ENCODE measurements at regions not wholly inside any gene's neighbourhood (a gene's known extent, or its start where the extent isn't known, plus 50 kb on each side); places are given as distances from the start of the nearest gene placed in this dataset.

DNA sequence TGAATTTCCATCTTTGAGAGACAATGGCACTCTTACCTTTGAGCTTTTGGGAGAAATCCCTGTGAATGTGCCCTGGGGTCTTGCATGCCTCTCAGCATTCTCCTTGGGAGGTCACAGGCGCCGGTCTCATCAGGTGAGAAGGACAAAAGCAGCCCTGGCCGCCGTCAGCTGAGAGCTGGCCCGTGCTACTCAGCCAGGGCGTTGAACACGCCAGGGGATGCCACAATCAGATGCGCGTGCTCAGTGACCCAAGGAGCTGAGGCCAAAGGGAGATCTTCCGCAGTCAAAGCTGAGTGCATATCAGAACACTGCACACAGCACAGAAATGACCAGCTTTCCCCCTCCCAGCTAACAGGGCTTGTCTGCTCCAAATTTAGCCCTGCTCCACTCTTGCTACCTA, 253.6 kb upstream of the NOX3 start:
- no peak for DNase-seq (ENCODE audit: low read depth in 1 of 2, low spot score in 1 of 2)
- no peak overlapping the region for H3K27ac ChIP-seq (replicated peaks)
- H3K27me3 ChIP-seq (ENCODE audit: insufficient read depth, poor library complexity, severe bottlenecking) = no peaks in the 10 kb centered on the region
- TF ChIP-seq POLR2AphosphoS5 (IDR thresholded peaks at IDR 0.05; ENCODE audit: low read depth) (no peak), SPI1 (IDR thresholded peaks at IDR 0.05; ENCODE audit: borderline replicate concordance, low read depth) (no peak)
- TF ChIP-seq, protein P1, sequence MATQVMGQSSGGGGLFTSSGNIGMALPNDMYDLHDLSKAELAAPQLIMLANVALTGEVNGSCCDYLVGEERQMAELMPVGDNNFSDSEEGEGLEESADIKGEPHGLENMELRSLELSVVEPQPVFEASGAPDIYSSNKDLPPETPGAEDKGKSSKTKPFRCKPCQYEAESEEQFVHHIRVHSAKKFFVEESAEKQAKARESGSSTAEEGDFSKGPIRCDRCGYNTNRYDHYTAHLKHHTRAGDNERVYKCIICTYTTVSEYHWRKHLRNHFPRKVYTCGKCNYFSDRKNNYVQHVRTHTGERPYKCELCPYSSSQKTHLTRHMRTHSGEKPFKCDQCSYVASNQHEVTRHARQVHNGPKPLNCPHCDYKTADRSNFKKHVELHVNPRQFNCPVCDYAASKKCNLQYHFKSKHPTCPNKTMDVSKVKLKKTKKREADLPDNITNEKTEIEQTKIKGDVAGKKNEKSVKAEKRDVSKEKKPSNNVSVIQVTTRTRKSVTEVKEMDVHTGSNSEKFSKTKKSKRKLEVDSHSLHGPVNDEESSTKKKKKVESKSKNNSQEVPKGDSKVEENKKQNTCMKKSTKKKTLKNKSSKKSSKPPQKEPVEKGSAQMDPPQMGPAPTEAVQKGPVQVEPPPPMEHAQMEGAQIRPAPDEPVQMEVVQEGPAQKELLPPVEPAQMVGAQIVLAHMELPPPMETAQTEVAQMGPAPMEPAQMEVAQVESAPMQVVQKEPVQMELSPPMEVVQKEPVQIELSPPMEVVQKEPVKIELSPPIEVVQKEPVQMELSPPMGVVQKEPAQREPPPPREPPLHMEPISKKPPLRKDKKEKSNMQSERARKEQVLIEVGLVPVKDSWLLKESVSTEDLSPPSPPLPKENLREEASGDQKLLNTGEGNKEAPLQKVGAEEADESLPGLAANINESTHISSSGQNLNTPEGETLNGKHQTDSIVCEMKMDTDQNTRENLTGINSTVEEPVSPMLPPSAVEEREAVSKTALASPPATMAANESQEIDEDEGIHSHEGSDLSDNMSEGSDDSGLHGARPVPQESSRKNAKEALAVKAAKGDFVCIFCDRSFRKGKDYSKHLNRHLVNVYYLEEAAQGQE (IDR thresholded peaks at IDR 0.05; ENCODE audit: insufficient replicate concordance, low read depth) = no peak
- H3K4me3 ChIP-seq (replicated peaks; ENCODE audit: insufficient read depth, low read length) = no peak overlapping the region

DNA sequence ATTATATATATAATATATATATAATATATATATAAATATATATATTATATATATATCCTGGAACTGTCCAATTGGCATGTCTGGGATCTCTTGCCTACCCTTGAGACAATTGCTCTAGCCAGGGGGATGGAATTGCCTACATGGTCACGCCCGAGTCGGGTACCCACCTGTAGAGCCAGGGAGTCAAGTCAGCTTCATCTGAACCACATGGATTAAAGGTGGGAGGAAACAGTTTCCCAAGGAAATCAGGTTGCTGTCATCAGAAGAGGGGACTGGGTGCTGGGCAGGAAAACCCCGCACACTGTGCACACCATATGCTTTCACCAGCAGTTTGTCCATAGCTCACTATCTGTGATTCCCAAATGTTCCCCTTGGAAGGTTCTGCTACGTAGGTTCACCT, 252.5 kb upstream of the NOX3 start:
- DNase-seq (ENCODE audit: low read depth in 1 of 2, low spot score in 1 of 2) = no peak
- H3K27ac ChIP-seq (replicated peaks) = no peak overlapping the region
- TF ChIP-seq POLR2AphosphoS5 (IDR thresholded peaks at IDR 0.05; ENCODE audit: low read depth) = no peak
- TF ChIP-seq, protein P2, sequence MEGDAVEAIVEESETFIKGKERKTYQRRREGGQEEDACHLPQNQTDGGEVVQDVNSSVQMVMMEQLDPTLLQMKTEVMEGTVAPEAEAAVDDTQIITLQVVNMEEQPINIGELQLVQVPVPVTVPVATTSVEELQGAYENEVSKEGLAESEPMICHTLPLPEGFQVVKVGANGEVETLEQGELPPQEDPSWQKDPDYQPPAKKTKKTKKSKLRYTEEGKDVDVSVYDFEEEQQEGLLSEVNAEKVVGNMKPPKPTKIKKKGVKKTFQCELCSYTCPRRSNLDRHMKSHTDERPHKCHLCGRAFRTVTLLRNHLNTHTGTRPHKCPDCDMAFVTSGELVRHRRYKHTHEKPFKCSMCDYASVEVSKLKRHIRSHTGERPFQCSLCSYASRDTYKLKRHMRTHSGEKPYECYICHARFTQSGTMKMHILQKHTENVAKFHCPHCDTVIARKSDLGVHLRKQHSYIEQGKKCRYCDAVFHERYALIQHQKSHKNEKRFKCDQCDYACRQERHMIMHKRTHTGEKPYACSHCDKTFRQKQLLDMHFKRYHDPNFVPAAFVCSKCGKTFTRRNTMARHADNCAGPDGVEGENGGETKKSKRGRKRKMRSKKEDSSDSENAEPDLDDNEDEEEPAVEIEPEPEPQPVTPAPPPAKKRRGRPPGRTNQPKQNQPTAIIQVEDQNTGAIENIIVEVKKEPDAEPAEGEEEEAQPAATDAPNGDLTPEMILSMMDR (IDR thresholded peaks at IDR 0.05; ENCODE audit: insufficient read depth, low read length) = no peak
- no peak for TF ChIP-seq SPI1 (IDR thresholded peaks at IDR 0.05; ENCODE audit: borderline replicate concordance, low read depth)
- no peak for TF ChIP-seq GABPA (IDR thresholded peaks at IDR 0.05; ENCODE audit: low read depth)
- TF ChIP-seq, protein P1 (IDR thresholded peaks at IDR 0.05; ENCODE audit: insufficient replicate concordance, low read depth) = no peak
- H3K4me3 ChIP-seq (replicated peaks; ENCODE audit: insufficient read depth, low read length) = no peak overlapping the region
- no peaks in the 10 kb centered on the region for H3K27me3 ChIP-seq (ENCODE audit: insufficient read depth, poor library complexity, severe bottlenecking)

- H3K27me3 ChIP-seq (ENCODE audit: insufficient read depth, poor library complexity, severe bottlenecking) = no peaks in the 10 kb centered on the region
- H3K4me3 ChIP-seq (replicated peaks; ENCODE audit: insufficient read depth, low read length) = no peak overlapping the region
- no peak for DNase-seq (ENCODE audit: low read depth in 1 of 2, low spot score in 1 of 2)
- TF ChIP-seq GABPA (IDR thresholded peaks at IDR 0.05; ENCODE audit: low read depth) = no peak
- TF ChIP-seq, protein P2 (IDR thresholded peaks at IDR 0.05; ENCODE audit: insufficient read depth, low read length) = no peak
- TF ChIP-seq POLR2AphosphoS5 (IDR thresholded peaks at IDR 0.05; ENCODE audit: low read depth) = no peak
- TF ChIP-seq, protein P1 (IDR thresholded peaks at IDR 0.05; ENCODE audit: insufficient replicate concordance, low read depth) = no peak
- no peak for TF ChIP-seq SPI1 (IDR thresholded peaks at IDR 0.05; ENCODE audit: borderline replicate concordance, low read depth)
- H3K27ac ChIP-seq (replicated peaks) = no peak overlapping the region
Measured at GRCh38 chr6:155706806-155707205, 251.2 kb upstream of the NOX3 start.
